Heart left ventricle (tissue), 16 donors: ENCODE measurements at regions not wholly inside any gene's neighbourhood (a gene's known extent, or its start where the extent isn't known, plus 50 kb on each side); places are given as distances from the start of the nearest gene placed in this dataset.
"Not testable (repeated sequence)": the region's sequence is repeated elsewhere in the genome, so short reads cannot be mapped to it uniquely, and the experiment has no call there.

Experiments
- ATAC-seq, 4 donors: fragments of 200-7000 bp; cut with Tn5 transposase; one replicate each; pipeline ENCODE4 v1.9.1; 2020 to 2022; ENCODE audit warnings: moderate library complexity in 4 of 4, mild to moderate bottlenecking in 3 of 4, moderate number of reproducible peaks in 1 of 4
- DNase-seq, 5 donors: peaks; one replicate each; pipeline ENCODE4 v3.0.0-alpha.2; 2020
- H3K27ac ChIP-seq, 12 donors: fragments of 200-600 bp; sonication (generic) in 4 of 12; one replicate each; pipeline versions ENCODE4 v1.5.0 to v1.8.0; 2016 to 2022; ENCODE audit warnings: mild to moderate bottlenecking in 2 of 12
- H3K27me3 ChIP-seq, 9 donors: fragments of 200-600 bp; sonication (generic) in 2 of 9; one replicate each; pipeline versions ENCODE4 v1.5.1 to v1.8.0; 2016 to 2022; ENCODE audit warnings: mild to moderate bottlenecking in 3 of 9
- H3K36me3 ChIP-seq, 9 donors: fragments of 200-600 bp; sonication (generic) in 2 of 9; one replicate each; pipeline versions ENCODE4 v1.5.0 to v1.8.0; 2018 to 2022; ENCODE audit warnings: mild to moderate bottlenecking in 2 of 9
- H3K4me1 ChIP-seq, 12 donors: fragments of 200-600 bp; sonication (generic) in 4 of 12; one replicate each; pipeline versions ENCODE4 v1.5.0 to v1.8.0; 2016 to 2022; ENCODE audit warnings: mild to moderate bottlenecking in 3 of 12
- H3K4me3 ChIP-seq, 12 donors: fragments of 200-600 bp; sonication (generic) in 4 of 12; one replicate each; pipeline versions ENCODE4 v1.5.0 to v1.8.0; 2017 to 2022; ENCODE audit warnings: mild to moderate bottlenecking in 9 of 12, moderate library complexity in 4 of 12
- H3K9me3 ChIP-seq, 12 donors: fragments of 200-600 bp; sonication (generic) in 4 of 12; one replicate each; pipeline versions ENCODE4 v1.5.0 to v1.8.0; 2016 to 2022; ENCODE audit warnings: mild to moderate bottlenecking in 1 of 12
- POLR2A ChIP-seq, 2 donors: fragments of 450-650 bp; IDR thresholded peaks; one replicate each; pipeline ENCODE4 v1.6.1; 2017; ENCODE audit warnings: antibody characterized with exemption in 2 of 2, mild to moderate bottlenecking in 2 of 2, moderate library complexity in 2 of 2
- WGBS, 4 donors: extraction: QIAGEN DNeasy Blood & Tissue Kit in 2 of 4; methylation state at CpG; one replicate each; pipeline versions ENCODE4 v1.1.5 to v1.1.7; 2013 to 2018; 5-methylcytosine and 5-hydroxymethylcytosine counted together
- intact Hi-C, 10 donors: fragments of 100-400 bp; cut with DNase I; formaldehyde crosslinking; loops; one replicate each; pipeline versions ENCODE4 v1.11.1 to v1.14.2; 2022
- TF ChIP-seq, protein P1 (sequence below), 12 donors: fragments of 200-600 bp; sonication (generic) in 4 of 12; IDR thresholded peaks; one replicate each; pipeline versions ENCODE4 v1.5.0 to v1.8.0; 2018 to 2022; ENCODE audit warnings: antibody characterized with exemption in 12 of 12, mild to moderate bottlenecking in 5 of 12
- donor health status: ischemic (EF 13 %, LVEDD 7.1; RV severe dilation, severe dysfunction).
- donor health status: healthy with polysubstance abuse.
- donor health status: DM: no; HTN: yes; CAD: no.
- donor health status: DM: no; HTN: no; CAD: no.
- donor health status: ischemic (EF 25% LVEDD 6.9; RV normal size, moderate dysfunction).
- donor health status: ischemic (EF 25% LVEDD 5.7; RV mildly dilated, moderate dysfunction).
- donor health status: healthy.
- donor health status: DM: yes; HTN: yes; CAD: no.
- donor health status: ischemic (EF 35%, LVEDD 5.7; RV mildly dilated, moderate dysfunction).
- donor health status: nonischemic (EF 11% LVEDD 7.7; RV severe dilation, severe dysfunction).
- donor health status: DM: yes; HTN: yes; CAD: no.
- donor health status: PGD.
- donor health status: ischemic (EF 29% LVEDD 5.4; RV normal size, mild dysfunction).
- donor health status: nonischemic (EF 23%, LVEDD 6.1; RV moderate dilation, normal function).

DNA sequence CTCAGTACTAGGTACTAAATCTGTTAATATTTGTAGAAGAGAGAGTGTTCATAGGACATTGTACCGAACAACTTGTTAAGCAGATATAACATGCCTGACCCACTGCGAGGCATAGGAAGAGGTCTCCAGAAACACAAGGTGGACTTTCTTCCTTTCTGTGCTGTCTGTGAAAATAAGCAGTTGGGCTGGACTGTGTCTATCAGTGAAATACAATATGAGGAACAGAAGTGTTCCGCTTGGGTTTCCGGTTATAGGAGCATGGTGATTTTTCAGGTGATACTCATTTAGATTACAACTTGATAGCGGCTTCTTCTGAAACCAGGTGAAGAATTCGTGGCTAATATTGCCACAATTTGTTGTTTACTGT lies 60.9 kb upstream of the TLR4 start:
- no peak for ATAC-seq
- Histone ChIP-seq H3K9me3 (no peaks in the 10 kb centered on the region), H3K27ac (no peak overlapping the region), H3K4me3 (peak overlapping the region in 6 of 12 donors; percentile 3 to 38 (median 18)), H3K36me3 (no peaks in the 10 kb centered on the region), H3K27me3 (peaks cover 0 to 52% (median 6%) of the 10 kb centered on the region in 9 donors), H3K4me1 (peaks cover 0 to 23% (median 4%) of the 10 kb centered on the region in 12 donors)
- 39 to 56% (median 49%) methylated on average over 6 of the region's 6 CpGs for WGBS, 4 donors
- intact Hi-C loops = loop anchor here in 8 of 10 donors (5.0 to 10.0 kb wide), 6 partner anchors 62 to 1722 kb away; partner anchors contain the start of genes BRINP1 (in 2 of the 8) and TLR4 (in 1 of the 8)
- no peak for DNase-seq
- TF ChIP-seq, protein P1, sequence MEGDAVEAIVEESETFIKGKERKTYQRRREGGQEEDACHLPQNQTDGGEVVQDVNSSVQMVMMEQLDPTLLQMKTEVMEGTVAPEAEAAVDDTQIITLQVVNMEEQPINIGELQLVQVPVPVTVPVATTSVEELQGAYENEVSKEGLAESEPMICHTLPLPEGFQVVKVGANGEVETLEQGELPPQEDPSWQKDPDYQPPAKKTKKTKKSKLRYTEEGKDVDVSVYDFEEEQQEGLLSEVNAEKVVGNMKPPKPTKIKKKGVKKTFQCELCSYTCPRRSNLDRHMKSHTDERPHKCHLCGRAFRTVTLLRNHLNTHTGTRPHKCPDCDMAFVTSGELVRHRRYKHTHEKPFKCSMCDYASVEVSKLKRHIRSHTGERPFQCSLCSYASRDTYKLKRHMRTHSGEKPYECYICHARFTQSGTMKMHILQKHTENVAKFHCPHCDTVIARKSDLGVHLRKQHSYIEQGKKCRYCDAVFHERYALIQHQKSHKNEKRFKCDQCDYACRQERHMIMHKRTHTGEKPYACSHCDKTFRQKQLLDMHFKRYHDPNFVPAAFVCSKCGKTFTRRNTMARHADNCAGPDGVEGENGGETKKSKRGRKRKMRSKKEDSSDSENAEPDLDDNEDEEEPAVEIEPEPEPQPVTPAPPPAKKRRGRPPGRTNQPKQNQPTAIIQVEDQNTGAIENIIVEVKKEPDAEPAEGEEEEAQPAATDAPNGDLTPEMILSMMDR (IDR thresholded peaks at IDR 0.05) = no peak
- TF ChIP-seq POLR2A (IDR thresholded peaks at IDR 0.05) = no peak

DNA sequence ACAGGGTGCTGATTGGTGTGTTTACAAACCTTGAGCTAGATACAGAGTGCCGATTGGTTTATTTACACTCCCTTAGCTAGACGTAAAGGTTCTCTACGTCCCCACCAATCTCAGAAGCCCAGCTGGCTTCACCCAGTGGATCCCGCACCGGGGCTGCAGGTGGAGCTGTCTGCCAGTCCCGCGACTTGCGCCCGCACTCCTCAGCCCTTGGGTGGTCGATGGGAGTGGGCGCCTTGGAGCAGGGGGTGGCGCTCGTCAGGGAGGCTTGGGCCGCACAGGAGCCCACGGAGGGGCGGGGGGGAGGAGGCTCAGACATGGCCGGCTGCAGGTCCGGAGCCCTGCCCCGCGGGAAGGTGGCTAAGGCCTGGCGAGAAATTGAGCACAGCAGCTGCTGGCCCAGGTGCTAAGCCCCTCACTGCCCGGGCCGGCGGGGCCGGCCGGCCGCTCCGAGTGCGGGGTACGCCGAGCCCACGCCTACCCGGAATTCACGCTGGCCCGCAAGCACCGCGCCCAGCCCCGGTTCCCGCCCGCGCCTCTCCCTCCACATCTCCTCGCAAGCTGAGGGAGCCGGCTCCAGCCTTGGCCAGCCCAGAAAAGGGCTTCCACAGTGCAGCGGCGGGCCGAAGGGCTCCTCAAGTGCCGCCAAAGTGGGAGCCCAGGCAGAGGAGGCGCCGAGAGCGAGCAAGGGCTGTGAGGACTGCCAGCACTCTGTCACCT lies 61.5 kb upstream of the TLR4 start:
- H3K9me3 ChIP-seq, H3K36me3 ChIP-seq, H3K27ac ChIP-seq, DNase-seq, ATAC-seq: not testable (repeated sequence)
- Histone ChIP-seq H3K27me3 (peaks cover 0 to 54% (median 6%) of the 10 kb centered on the region in 9 donors), H3K4me1 (peaks cover 0 to 23% (median 4%) of the 10 kb centered on the region in 12 donors), H3K4me3 (peak overlapping the region in 6 of 12 donors; percentile 3 to 38 (median 18))
- WGBS, 4 donors = 43 to 69% (median 51%) methylated on average over 34 to 50 of the region's 50 CpGs
- intact Hi-C loops = loop anchor here in 8 of 10 donors (5.0 to 10.0 kb wide), 6 partner anchors 62 to 1722 kb away; partner anchors contain the start of genes BRINP1 (in 2 of the 8) and TLR4 (in 1 of the 8)

DNA sequence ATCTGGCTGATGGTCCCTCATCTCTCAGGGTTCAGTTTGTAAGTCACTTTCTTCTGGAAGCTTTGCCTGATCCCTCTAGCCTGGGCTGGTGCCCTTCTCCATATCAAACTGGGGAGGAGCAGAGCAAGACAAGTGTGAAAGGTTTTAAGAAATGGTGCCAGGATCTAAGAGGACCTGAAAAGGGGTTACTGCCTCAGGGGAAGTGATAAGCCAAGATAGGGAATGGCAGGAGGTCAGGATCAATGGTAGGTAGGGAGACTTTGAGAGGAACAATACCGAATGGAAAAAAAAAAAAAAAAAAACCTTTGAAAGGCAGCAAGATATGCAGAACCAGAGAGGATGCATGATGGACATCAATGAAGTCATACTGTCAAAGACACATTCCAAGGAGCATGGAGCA lies 67.5 kb upstream of the TLR4 start:
- Histone ChIP-seq H3K4me1 (no peaks in the 10 kb centered on the region), H3K4me3 (no peak overlapping the region), H3K36me3 (no peaks in the 10 kb centered on the region), H3K9me3 (no peaks in the 10 kb centered on the region), H3K27ac (no peak overlapping the region), H3K27me3 (peaks cover 0 to 39% (median 4%) of the 10 kb centered on the region in 9 donors)
- 11 to 42% (median 25%) methylated on average over 1 of the region's 1 CpG for WGBS, 4 donors
- no peak for DNase-seq
- ATAC-seq = no peak
- intact Hi-C loops = no loop called here
- no peak for TF ChIP-seq POLR2A (IDR thresholded peaks at IDR 0.05)
- TF ChIP-seq, protein P1 (IDR thresholded peaks at IDR 0.05) = no peak

DNA sequence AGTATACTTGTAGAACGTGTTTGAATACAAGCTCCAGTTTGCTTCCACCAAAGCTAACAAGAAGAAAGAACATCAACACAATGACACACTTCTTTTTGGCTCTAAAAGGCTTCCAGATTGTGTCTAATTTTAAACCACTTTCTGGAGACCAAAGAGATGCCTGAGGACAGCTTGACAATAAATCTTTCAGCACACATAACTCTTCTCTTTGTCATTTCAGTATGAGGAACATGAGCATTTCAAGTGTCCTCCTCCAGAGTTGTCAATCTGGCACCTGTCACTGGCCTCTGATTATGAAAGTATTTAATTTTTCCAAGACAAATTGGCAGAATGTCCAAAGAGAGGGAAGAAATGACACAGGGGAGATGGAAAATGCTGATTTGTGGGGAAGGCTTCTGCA lies 79.0 kb upstream of the TLR4 start:
- Histone ChIP-seq H3K27me3 (no peaks in the 10 kb centered on the region), H3K4me1 (no peaks in the 10 kb centered on the region), H3K4me3 (no peak overlapping the region), H3K9me3 (peaks cover 0 to 27% (median 12%) of the 10 kb centered on the region in 12 donors), H3K27ac (no peak overlapping the region), H3K36me3 (no peaks in the 10 kb centered on the region)
- 76 to 91% (median 87%) methylated on average over 1 of the region's 1 CpG for WGBS, 4 donors
- no peak for TF ChIP-seq POLR2A (IDR thresholded peaks at IDR 0.05)
- TF ChIP-seq, protein P1 (IDR thresholded peaks at IDR 0.05) = no peak
- no peak for DNase-seq
- intact Hi-C loops = no loop called here
- ATAC-seq = no peak
